H1 (cell line): ENCODE measurements at regions not wholly inside any gene's neighbourhood (a gene's known extent, or its start where the extent isn't known, plus 50 kb on each side); places are given as distances from the start of the nearest gene placed in this dataset.

ENCODE experiments used
- CBX5 ChIP-seq: fragments of 300-800, 300-1000 bp; sonication (generic); IDR thresholded peaks from 2 replicates; pipeline ENCODE4 v1.7.1; 2016; ENCODE audit warnings: antibody characterized with exemption, low read length, low read depth
- CHD2 ChIP-seq: IDR thresholded peaks from 2 replicates; pipeline ENCODE4 v1.6.1; 2012; ENCODE audit warnings: low read length, improper control_type of control experiment
- GTF2F1 ChIP-seq: IDR thresholded peaks from 2 replicates; pipeline ENCODE4 v1.6.1; 2012; ENCODE audit warnings: low read depth, low read length, improper control_type of control experiment, borderline replicate concordance
- POLR2A ChIP-seq, 2 experiments: IDR thresholded peaks; 1 replicate in 1 of 2; 2 replicates in 1 of 2; pipeline ENCODE4 v1.6.1; 2011; ENCODE audit warnings: low read depth in 2 of 2, low read length in 2 of 2, mild to moderate bottlenecking in 2 of 2; ENCODE audit errors: control extremely low read depth in 1 of 2
- RFX5 ChIP-seq: IDR thresholded peaks from 2 replicates; pipeline ENCODE4 v1.6.1; 2011; ENCODE audit warnings: low read depth, low read length, improper control_type of control experiment, borderline replicate concordance
- SUZ12 ChIP-seq: fragments of 200-600 bp; sonication (generic); IDR thresholded peaks from 2 replicates; pipeline ENCODE4 v1.6.1; 2012; ENCODE audit warnings: mild to moderate bottlenecking, inconsistent platforms, low read length, moderate library complexity, mixed read lengths
- ZNF274 ChIP-seq: IDR thresholded peaks from 2 replicates; pipeline ENCODE4 v1.7.0; 2012; ENCODE audit warnings: low read length, borderline replicate concordance; ENCODE audit errors: extremely low read depth
- TF ChIP-seq, protein P1 (sequence below), 3 experiments: IDR thresholded peaks; 1 replicate in 2 of 3; 2 replicates in 1 of 3; pipeline versions ENCODE4 v1.5.1 to v1.6.1; 2011; ENCODE audit warnings: low read length in 3 of 3, mild to moderate bottlenecking in 3 of 3, inconsistent platforms in 2 of 3, low read depth in 1 of 3, moderate library complexity in 1 of 3; ENCODE audit not compliant: insufficient read depth in 1 of 3; ENCODE audit errors: control extremely low read depth in 1 of 3

DNA sequence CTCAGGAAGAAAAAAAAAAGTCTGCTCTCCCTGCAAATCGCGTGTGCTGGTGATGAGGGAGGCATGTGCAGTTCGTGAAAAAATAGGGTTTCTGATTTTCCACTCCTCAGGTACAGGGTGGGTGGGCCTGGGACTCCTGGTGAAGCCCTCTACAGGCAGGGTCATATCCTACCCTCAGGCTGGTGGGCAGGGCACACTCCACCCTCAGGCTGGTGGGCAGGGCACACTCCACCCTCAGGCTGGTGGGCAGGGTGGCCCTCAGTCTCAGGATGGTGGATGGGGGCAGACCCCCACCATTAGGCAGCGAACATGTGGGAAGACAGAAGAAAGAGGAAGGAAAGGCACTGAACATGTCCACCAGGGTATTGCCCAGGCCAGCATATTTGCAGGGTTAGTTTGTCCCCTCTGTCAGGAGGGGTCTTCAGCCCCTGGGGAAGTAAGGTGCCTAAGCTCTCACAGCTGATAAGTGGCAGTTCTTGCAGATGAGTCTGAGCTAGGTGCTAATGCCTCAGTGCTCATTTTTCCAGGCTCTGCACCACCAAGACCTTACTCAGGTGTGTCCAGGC, 95.2 kb upstream of the RAB6C start:
- TF ChIP-seq SUZ12 (no peak), CHD2 (no peak), POLR2A (IDR thresholded peaks at IDR 0.05; ENCODE audit: control extremely low read depth in 1 of 2, low read depth in 2 of 2, low read length in 2 of 2) (no peak), CBX5 (no peak), ZNF274 (no peak), RFX5 (no peak), GTF2F1 (no peak)
- TF ChIP-seq, protein P1, sequence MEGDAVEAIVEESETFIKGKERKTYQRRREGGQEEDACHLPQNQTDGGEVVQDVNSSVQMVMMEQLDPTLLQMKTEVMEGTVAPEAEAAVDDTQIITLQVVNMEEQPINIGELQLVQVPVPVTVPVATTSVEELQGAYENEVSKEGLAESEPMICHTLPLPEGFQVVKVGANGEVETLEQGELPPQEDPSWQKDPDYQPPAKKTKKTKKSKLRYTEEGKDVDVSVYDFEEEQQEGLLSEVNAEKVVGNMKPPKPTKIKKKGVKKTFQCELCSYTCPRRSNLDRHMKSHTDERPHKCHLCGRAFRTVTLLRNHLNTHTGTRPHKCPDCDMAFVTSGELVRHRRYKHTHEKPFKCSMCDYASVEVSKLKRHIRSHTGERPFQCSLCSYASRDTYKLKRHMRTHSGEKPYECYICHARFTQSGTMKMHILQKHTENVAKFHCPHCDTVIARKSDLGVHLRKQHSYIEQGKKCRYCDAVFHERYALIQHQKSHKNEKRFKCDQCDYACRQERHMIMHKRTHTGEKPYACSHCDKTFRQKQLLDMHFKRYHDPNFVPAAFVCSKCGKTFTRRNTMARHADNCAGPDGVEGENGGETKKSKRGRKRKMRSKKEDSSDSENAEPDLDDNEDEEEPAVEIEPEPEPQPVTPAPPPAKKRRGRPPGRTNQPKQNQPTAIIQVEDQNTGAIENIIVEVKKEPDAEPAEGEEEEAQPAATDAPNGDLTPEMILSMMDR (IDR thresholded peaks at IDR 0.05; ENCODE audit: control extremely low read depth in 1 of 3, insufficient read depth in 1 of 3, low read depth in 1 of 3, low read length in 3 of 3) = no peak
